Stimulated activated CD8-positive, alpha-beta memory T cell treated with anti-CD3 and anti-CD28 coated beads, Interleukin-7, amount 100 ng/mL, for 48 hours (primary cell): ENCODE measurements at regions not wholly inside any gene's neighbourhood (a gene's known extent, or its start where the extent isn't known, plus 50 kb on each side); places are given as distances from the start of the nearest gene placed in this dataset.
"Not testable (repeated sequence)": the region's sequence is repeated elsewhere in the genome, so short reads cannot be mapped to it uniquely, and the experiment has no call there.

Experiments used
- DNase-seq, 2 donors: peaks; one replicate each; pipeline ENCODE4 v3.0.0-alpha.2; 2020; ENCODE audit warnings: low read depth in 1 of 2; ENCODE audit errors: extremely low read depth in 1 of 2

- no peak for DNase-seq
Observed at GRCh38 chr21:13827201-13827600, 217.6 kb downstream of the POTED start.

- not testable (repeated sequence) for DNase-seq
Observed at GRCh38 chr21:13826511-13826910, 216.9 kb downstream of the POTED start.

DNA sequence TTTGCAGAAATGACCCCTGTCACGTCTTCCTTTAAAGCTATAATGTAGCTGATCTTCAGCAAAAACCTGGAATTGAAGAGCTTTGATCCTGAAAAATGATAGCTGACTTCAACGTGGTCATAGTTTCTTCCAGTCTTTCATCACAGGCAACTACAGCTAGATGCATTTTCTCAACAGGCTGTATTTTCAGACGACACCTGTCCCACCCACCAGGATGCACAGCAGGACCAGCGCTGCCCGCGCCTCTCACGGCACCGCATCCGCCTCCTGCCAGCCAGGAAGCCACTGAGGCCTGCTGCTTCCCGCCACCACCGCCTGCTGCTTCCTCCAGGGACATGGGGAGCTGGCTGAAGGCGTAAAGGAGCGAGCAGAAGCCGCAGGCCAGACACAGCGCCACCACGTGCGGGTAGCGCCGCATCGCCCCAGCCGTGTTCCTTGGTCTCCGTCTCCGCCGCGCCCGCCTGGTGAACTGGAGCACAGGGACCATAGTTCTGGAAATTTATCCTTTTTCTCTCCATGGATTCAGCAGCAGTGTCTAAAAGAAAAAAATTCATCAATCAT lies 215.7 kb downstream of the POTED start:
- DNase-seq = not testable (repeated sequence)

DNA sequence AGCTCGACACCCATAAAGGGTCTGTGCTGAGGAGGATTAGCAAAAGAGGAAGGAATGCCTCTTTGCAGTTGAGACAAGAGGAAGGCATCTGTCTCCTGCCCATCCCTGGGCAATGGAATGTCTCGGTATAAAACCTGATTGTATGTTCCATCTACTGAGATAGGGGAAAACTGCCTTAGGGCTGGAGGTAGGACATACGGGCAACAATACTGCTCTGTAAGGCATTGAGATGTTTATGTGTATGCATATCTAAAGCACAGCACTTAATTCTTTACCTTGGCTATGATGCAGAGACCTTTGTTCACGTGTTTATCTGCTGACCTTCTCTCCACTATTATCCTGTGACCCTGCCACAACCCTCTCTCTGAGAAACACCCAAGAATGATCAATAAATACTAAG lies 210.7 kb downstream of the POTED start:
- DNase-seq = not testable (repeated sequence)

- DNase-seq = not testable (repeated sequence)
Observed at GRCh38 chr21:13812191-13812590, 202.6 kb downstream of the POTED start.

- DNase-seq = not testable (repeated sequence)
Observed at GRCh38 chr21:13810559-13810958, 201.0 kb downstream of the POTED start.

DNA sequence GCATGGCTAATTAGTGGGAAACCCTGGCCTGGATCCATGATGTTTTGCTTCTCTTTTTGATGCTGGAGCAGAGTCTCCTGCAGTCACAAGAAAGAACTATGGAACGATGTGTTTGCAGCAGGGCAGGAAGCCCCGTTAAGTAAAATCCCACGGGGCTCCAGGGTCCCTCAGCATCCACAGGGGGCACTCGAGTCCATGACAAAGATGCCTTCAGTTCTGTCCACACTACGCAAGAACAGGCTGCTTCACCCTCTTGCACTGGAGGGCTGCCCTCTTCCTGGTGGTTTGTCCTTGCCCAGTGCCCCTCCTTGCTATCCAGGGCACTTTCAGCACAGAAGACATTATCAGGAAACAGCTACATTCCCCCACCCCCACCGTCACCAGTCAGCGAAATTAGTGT lies 196.9 kb downstream of the POTED start:
- DNase-seq = not testable (repeated sequence)

DNA sequence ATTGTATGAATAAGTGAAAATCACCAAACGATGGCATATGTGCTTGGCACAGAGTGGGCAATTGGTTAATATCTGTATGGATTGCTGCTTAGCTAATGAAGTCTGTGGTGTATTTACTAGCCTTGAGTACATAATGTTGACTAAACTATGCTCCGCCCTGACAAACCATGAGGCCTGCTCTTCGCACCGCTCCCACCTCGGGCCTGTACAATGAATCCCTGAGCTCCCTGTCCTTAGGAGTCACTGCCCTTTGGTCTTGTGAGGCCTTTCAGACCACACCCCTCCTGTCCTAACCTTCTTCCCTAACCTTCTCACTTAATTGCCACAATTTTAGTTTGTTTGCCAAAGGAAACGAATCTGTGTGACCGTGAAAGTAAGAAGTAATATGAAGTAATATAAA lies 193.2 kb downstream of the POTED start:
- not testable (repeated sequence) for DNase-seq
